IPS DF 4.7 (cell line): ENCODE measurements at regions not wholly inside any gene's neighbourhood (a gene's known extent, or its start where the extent isn't known, plus 50 kb on each side); places are given as distances from the start of the nearest gene placed in this dataset.
"Not testable (repeated sequence)": the region's sequence is repeated elsewhere in the genome, so short reads cannot be mapped to it uniquely, and the experiment has no call there.

Experiments
- DNase-seq: peaks from one replicate; pipeline ENCODE4 v3.0.0-alpha.2; 2013; ENCODE audit warnings: low spot score; ENCODE audit errors: extremely low read depth

GRCh38 chr7:136130511-136131303 is 153.5 kb upstream of the MTPN start:
- DNase-seq, result no peak

GRCh38 chr7:136128050-136128449 is 150.9 kb upstream of the MTPN start:
- no peak for DNase-seq

DNA sequence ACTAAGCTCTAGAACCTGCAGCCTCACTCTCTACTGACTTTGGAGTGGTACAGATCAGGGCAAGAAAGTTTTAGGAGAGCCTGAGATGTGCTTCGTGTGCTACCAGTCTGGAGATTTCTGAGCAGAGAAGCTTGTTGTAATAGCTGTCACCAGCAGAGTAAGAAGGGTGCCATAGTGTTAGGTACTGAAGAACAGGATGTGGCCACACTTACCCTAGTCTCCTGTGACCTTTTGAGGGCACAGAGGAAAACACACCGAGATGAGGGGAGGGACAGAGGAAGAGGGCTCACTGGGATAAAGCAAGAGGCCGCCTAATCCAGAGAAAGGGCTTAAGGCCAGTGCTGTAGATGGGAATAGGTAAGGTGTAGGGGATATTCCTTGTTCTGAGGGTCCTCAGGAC is 146.2 kb upstream of the MTPN start:
- no peak for DNase-seq

- no peak for DNase-seq
These were observed 144.9 kb upstream of the MTPN start for GRCh38 chr7:136122026-136122425.

DNA sequence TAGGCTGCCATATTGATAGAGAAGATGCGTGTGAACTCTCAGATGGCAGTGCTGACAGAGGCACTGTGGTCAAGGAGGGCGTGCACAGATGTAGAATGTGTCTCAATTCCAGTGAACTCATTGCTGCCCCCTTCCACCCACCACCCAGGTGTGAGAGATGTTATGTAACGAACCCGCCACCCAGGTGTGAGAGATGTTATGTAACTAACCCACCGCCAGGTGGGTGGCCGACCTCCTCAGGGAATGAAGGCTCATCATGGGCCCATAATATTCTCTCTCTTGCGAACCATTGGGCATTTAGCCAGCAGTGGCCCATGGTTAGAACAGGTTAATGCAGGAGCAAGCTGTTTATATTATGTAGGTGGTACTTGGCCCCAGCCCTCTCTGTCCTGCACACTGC is 140.4 kb upstream of the MTPN start:
- no peak for DNase-seq

DNA sequence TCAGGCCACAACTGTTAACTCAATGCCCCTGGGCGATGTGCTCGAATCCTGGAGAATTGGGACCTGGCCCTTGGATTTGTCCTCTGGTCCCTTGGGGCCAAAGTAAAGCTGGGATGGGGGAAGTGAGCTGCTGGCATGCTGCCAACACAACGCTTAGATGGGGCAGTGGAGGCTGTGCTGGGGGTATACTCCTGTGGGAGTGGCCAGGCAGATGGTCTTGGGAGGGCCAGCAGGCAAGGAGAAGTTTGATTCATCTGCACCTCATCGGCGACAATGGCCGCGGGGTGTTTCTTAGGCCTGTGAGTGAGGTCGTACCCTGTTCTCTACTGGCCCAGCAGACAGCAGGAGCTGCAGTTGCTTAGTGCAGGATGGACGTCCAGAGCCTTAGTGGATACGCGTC is 139.0 kb upstream of the MTPN start:
- DNase-seq, result no peak

GRCh38 chr7:136114966-136115762 is 138.0 kb upstream of the MTPN start:
- DNase-seq, result peak; percentile 51

DNA sequence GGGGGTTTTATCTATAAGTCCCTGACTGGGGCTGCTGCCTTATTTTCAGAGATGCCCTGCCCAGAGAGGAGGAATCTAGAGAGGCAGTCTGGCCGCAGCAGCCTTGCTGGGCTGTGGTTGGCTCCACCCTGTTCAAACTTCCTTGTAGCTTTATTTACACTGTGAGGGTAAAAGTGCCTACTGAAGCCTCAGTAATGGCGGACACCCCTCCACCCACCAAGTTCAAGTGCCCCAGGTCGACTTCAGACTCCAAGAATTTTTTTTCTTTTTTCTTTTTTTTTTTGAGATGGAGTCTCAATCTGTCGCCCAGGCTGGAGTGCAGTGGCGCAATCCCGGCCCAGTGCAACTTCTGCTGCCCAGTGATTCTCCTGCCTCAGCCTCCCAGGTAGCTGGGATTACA is 137.3 kb upstream of the MTPN start:
- not testable (repeated sequence) for DNase-seq

DNA sequence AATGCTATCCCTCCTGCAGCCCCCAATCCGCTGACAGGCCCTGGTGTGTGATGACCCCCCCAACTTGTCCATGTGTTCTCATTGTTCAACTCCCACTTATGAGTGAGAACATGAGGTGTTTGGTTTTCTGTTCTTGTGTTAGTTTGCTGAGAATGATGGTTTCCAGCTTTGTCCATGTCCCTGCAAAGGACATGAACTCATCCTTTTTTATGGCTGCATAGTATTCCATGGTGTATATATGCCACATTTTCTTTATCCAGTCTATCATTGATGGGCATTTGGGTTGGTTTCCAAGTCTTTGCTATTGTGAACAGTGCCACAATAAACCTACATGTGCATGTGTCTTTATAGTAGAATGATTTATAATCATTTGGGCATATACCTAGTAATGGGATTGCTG is 131.9 kb upstream of the MTPN start:
- not testable (repeated sequence) for DNase-seq

DNA sequence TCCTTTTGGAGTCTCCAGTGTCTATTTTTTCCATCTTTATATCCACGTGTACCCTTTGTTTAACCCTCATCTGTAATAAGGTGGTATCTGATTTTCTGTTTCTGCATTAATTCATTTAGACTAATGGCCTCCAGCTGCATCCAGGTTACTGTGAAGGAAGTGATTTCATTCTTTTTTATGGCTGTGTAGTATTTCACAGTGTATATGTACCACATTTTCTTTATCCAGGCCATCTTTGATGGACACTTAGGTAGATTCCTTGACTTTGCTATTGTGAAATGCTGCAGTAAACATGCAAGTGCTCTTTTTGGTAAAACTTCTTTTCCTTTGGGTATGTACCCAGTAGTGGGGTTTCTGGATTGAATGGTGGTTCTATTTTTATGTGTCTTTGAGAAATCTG is 128.0 kb upstream of the MTPN start:
- DNase-seq, result no peak

GRCh38 chr7:136104269-136104603 is 127.1 kb upstream of the MTPN start:
- no peak for DNase-seq

DNA sequence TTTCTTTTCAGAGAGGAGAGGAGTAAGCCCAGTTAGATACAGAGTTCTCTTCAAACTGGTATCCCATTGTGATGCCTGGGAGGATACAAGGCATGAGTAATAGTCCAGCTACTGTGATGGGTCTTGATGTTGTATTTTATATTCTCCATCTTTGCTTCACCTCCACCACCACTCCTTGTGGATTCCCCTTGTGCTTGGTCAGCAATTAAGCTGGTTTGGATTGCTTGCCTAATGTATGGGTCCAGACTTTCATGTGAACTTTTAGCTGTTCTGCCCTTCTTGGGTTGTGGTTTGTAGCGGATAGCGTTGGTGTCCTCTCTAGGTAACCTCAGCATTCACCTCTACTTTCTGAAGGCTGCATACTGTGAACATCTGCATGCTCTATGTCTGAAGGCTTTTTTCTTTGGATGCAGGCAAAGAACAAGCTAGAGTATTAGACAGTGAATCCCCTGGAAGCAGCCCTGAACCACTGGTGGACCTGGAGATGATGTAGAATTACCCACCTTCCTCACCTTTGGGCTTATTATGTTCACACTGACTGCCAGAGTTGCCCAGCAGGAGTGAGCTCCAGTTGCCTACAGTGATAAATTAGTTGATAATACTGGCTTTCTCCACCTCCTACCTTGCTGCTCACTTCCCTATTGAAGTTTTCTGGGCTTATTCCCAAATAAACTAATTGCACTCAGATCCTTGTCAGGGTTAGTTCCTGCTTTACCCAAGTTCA is 126.5 kb upstream of the MTPN start:
- DNase-seq, result no peak

DNA sequence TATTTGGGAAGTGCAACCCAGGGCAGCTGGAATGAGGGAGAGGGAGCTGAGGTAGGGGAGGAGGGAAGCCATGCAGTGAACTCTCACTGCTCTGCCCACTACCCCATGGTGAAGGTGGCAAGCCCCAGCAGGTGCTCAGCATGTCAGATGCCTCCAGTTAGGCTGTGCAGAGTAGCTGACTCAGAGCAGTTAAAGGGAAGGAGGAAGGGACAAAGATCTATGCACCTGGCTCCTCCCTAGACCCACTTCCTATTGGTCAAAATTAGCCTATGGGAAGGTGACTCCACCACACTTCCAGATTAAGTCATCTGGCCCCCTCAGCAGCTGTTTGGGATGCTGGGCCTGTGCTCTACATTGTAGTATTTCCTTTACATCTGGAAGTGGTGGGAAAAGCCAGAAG is 125.7 kb upstream of the MTPN start:
- DNase-seq, result no peak

DNA sequence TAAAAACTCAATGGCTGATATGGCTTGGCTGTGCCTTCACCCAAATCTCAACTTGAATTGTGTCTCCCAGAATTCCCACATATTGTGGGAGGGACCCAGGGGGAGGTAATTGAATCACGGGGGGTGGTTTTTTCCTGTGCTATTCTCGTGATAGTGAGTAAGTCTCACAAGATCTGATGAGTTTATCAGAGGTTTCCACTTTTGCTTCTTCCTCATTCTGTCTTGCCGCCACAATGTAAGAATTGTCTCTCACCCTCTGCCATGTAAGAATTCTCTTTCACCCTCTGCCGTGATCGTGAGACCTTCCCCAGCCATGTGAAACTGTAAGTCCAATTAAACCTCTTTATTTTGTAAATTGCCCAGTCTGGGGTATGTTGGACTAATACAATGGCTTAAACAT is 115.6 kb upstream of the MTPN start:
- DNase-seq, result not testable (repeated sequence)

GRCh38 chr7:136087881-136088280 is 110.7 kb upstream of the MTPN start:
- no peak for DNase-seq

DNA sequence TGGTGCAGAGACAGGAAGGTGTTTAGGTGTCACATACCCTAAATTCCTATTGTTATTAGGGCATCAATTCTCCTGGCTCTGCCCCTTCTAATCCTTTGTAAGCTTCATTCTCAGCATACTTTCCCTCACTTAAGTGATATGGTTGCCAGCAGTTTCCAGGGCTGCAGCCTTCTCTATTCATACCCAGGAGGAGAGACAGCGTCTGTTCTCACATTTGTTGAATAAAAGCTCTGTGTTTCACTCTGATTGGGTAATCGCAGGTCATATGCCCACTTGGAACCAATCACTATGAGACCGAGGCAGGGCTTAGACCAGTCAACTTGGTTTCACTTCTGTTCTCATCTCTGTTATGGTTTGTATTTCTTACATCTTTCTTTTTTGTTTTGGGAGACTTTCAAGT is 109.6 kb upstream of the MTPN start:
- DNase-seq, result peak; percentile 74

- DNase-seq, result no peak
These were observed 102.8 kb upstream of the MTPN start for GRCh38 chr7:136079934-136080333.

- no peak for DNase-seq
These were observed 102.3 kb upstream of the MTPN start for GRCh38 chr7:136079478-136079892.

- no peak for DNase-seq
These were observed 101.9 kb upstream of the MTPN start for GRCh38 chr7:136079066-136079465.

- DNase-seq, result no peak
These were observed 101.5 kb upstream of the MTPN start for GRCh38 chr7:136078630-136079029.

- DNase-seq, result no peak
These were observed 99.8 kb upstream of the MTPN start for GRCh38 chr7:136076954-136077353.

- no peak for DNase-seq
These were observed 97.7 kb upstream of the MTPN start for GRCh38 chr7:136074843-136075242.
